Activated CD8-positive, alpha-beta memory T cell treated with anti-CD3 and anti-CD28 coated beads, Interleukin-2, amount 50 U/mL, for 24 hours (primary cell): ENCODE measurements at regions not wholly inside any gene's neighbourhood (a gene's known extent, or its start where the extent isn't known, plus 50 kb on each side); places are given as distances from the start of the nearest gene placed in this dataset.

Experiments
- DNase-seq: peaks from one replicate; pipeline ENCODE4 v3.0.0-alpha.2; 2020; ENCODE audit errors: extremely low read depth

DNA sequence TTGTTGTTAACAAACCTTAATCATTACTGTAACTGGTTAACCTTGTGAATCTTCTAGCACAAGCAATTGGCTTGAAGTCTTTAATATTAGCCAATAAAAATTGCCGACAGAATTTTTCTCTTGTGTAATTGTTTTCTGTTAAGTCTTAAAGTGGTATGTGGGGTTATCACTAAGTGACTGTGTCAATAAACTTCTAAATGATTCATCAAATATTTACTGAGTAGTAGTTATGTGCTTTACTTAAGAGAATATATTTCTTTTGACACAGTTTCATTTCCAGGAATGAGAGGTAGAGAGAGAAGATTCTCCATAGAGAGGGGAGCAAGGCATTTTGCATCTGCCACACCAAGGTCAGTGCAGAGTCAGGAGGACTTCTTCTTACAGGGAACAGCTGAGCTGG is 2361.6 kb upstream of the AGA start:
- no peak for DNase-seq

GRCh38 chr4:179804440-179804839 is 2362.2 kb upstream of the AGA start:
- no peak for DNase-seq

DNA sequence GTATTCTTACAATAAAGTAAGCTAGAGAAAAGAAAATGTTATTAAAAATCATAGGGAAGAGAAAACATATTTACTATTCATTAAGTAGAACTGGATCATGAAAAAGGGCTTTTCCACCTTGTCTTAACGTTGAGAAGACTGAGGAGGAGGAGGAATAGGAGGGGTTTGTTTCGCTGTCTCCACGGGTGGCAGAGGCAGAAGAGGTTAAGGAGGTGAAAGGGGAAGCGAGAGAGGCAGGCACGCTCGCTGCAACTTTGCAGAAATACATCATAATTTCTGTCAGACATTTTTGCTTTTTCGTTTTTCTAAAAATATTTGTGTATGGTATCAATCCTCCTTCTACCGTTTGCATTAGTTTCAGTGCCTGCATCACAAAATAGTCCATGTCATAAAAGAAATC is 2375.1 kb upstream of the AGA start:
- DNase-seq, result no peak

DNA sequence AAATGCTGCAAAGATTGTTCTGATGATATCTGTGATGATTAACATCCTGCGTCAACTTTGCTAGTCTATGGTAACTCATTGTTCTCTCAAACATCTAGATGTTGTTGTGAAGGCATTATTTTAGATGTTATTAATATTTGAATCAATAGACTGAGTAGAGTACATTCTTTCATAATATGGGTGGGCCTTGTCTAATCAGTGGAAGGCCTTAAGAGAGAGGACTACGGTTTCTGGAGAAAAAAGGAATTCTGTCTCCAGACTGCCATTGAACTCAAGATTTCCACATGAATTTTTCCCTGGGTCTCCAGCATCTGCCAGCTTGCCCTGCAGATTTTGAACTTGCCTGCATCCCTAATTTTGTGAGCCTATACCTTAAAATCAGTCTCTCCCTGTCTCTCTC is 2381.1 kb upstream of the AGA start:
- no peak for DNase-seq

GRCh38 chr4:179831274-179831673 is 2389.0 kb upstream of the AGA start:
- no peak for DNase-seq

GRCh38 chr4:179836179-179837075 is 2394.2 kb upstream of the AGA start:
- no peak for DNase-seq

DNA sequence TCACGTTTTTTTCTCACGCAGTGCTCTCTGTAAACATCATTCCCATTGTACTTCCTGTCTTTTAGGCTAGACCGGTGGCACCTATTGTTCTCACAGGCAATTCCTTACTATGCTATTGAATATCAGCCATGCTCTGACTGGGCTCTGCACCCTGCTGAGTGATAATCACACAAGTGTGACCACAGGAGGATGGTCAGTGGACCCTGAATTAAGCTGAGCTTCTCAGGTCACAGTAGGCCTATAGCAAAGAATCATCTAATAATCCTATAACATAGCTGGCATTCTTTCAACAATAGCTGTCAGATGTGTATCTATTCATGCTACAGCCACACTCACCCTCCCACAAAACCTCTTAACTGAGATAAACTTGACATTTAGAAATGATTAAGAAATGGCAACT is 2399.8 kb upstream of the TENM3 start:
- DNase-seq, result no peak

- no peak for DNase-seq
Observed at GRCh38 chr4:179855469-179855868, 2387.7 kb upstream of the TENM3 start.

- DNase-seq, result no peak
Observed at GRCh38 chr4:179858221-179858620, 2385.0 kb upstream of the TENM3 start.

- DNase-seq, result no peak
Observed at GRCh38 chr4:179867300-179867878, 2375.8 kb upstream of the TENM3 start.

- no peak for DNase-seq
Observed at GRCh38 chr4:179871726-179872125, 2371.5 kb upstream of the TENM3 start.

GRCh38 chr4:179872755-179873154 is 2370.4 kb upstream of the TENM3 start:
- DNase-seq, result no peak

DNA sequence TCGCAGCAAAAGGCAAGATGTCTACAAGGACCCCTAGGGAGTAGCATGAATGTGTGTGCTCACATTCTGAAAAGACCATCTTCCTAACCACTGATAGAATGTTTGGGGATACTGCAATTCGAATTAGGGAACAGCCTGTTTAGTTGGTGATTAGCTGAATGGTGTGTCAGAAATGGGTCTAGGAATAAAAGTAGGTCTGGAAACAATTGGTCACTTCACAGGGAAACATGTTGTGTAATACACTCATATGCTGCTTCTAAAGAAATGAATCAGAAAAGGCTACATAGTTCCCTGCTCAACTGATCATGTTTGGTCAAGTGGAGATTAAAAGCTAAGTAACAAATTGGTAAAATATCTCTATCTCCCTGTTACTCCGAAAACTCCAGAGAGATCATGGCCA is 2362.4 kb upstream of the TENM3 start:
- no peak for DNase-seq

GRCh38 chr4:179894066-179894778 is 2349.0 kb upstream of the TENM3 start:
- DNase-seq, result no peak

GRCh38 chr4:179919587-179919986 is 2323.6 kb upstream of the TENM3 start:
- no peak for DNase-seq

DNA sequence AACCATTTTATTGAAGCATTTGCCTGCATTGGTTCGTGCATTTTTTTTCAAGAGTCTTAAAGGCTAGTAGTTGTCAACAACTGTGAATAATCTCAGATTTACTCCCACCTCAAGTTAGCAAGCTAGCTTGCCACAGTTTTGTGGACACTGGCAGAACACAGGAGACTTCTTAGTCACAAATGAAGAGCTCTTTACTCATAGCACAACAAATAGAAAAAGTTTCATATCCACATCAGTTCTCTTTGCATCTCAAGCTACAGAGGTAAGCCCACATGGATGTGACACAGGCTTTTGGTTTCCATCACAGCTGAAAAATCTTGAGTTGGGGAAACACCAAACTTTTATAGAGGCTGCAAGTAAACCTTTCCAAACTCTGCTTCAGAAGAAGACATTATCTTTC is 2315.7 kb upstream of the TENM3 start:
- no peak for DNase-seq

DNA sequence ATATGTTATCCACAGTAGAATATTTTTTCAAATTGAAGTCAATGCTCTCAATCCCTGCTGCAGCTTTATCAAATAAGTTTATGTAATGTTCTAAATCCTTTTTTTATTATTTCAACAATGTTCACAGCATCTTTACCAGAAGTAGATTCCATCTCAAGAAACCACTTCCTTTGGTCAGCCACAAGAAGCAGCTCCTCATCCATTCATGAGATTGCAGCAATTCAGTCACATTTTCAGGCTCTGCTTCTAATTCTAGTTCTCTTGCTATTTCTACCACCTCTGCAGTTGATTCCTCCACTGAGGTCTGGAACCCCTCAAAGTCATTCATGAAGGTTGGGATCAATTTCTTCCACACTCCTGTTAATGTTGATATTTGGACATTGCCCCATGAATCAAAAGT is 2301.3 kb upstream of the TENM3 start:
- no peak for DNase-seq

GRCh38 chr4:179976777-179977176 is 2266.4 kb upstream of the TENM3 start:
- no peak for DNase-seq

GRCh38 chr4:179977378-179977777 is 2265.8 kb upstream of the TENM3 start:
- no peak for DNase-seq

- DNase-seq, result no peak
Observed at GRCh38 chr4:179981161-179981560, 2262.0 kb upstream of the TENM3 start.

DNA sequence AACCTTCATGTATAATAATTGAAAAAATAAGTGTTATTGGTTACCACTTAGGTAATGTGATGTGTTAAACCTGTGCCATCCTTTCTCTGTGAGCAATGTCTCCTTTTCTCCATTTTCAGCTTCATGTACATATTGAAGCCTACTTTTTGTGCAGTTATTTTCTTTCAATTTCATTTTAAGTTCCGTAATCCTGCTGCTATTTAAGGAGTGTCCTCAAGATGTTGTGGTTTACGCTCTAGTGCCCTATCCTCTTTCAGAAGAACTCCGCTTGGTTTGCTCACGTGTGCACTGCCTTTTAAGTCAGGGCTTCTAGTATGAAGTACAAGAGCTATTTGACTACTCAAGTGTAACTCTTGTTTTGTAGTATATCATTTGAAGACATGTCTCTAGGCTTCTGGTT is 2253.2 kb upstream of the TENM3 start:
- no peak for DNase-seq

DNA sequence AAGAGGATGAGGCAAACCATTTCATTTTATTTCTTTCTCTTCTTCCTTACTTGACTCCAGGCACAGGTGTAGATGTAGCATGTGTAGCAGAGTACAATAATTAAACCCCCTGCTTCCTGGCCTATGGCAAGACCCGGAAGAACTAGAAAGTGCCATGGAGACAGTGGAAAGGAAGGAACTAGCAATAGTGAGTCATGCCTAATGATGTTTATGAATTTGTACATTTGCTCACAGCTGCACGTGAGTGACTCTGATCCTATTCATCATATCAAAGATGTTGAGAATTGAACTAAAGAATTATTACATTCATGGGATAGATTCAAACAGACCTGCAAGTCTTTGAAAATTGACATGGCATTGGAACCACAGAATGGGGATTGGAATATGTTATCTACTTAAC is 2233.9 kb upstream of the TENM3 start:
- DNase-seq, result no peak

DNA sequence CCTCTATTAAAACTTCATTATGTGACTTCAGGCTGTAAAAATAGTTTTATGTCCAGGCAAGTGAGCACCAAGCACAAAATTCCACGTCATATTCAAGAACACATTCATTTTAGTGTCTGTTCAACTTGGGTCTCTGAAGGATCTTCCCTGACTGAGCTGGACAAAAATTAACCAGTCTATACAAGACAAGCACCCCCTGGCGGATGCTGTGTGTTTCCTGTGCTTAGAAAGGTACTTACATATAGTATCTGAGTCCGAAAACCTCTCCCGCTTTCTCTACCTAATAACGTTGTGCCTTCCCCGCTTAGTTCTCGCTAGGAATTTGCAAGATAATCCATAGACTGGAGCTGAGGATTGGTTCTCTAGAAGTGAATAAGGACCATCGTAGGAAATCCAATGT is 2214.5 kb upstream of the TENM3 start:
- DNase-seq, result no peak
